SJCRH30 (cell line): ENCODE measurements at regions not wholly inside any gene's neighbourhood (a gene's known extent, or its start where the extent isn't known, plus 50 kb on each side); places are given as distances from the start of the nearest gene placed in this dataset.
A peak's percentile ranks its signal among the peaks of the same experiment; 100 is the strongest.

Source experiments
- DNase-seq, 2 experiments: peaks; one replicate each; pipeline ENCODE4 v3.0.0-alpha.2; 2015 to 2020
- H3K27ac ChIP-seq: fragments of 250-450 bp; sonication (Bioruptor Pico); 2 replicates; pipeline ENCODE4 v1.5.1; 2020; ENCODE audit warnings: mild to moderate bottlenecking, moderate library complexity
- H3K27me3 ChIP-seq: fragments of 250-450 bp; sonication (Bioruptor Pico); 2 replicates; pipeline ENCODE4 v1.5.1; 2020; ENCODE audit warnings: mild to moderate bottlenecking, moderate library complexity
- H3K36me3 ChIP-seq: fragments of 250-450 bp; sonication (Bioruptor Pico); 2 replicates; pipeline ENCODE4 v1.5.1; 2020; ENCODE audit warnings: mild to moderate bottlenecking, moderate library complexity
- H3K4me1 ChIP-seq: fragments of 250-450 bp; sonication (Bioruptor Pico); 2 replicates; pipeline ENCODE4 v1.5.1; 2020; ENCODE audit warnings: mild to moderate bottlenecking, moderate library complexity
- H3K4me3 ChIP-seq: fragments of 250-450 bp; sonication (Bioruptor Pico); 2 replicates; pipeline ENCODE4 v1.5.1; 2020; ENCODE audit warnings: mild to moderate bottlenecking, moderate library complexity
- H3K9me3 ChIP-seq: fragments of 250-450 bp; sonication (Bioruptor Pico); replicated peaks from 2 replicates; pipeline ENCODE4 v1.5.1; 2020; ENCODE audit warnings: mild to moderate bottlenecking, moderate library complexity

GRCh38 chr22:27024982-27025381 is 367.6 kb downstream of the MIAT start:
- no peaks in the 10 kb centered on the region for H3K4me1 ChIP-seq
- H3K36me3 ChIP-seq = no peaks in the 10 kb centered on the region
- no peak overlapping the region for H3K4me3 ChIP-seq
- no peaks in the 10 kb centered on the region for H3K27me3 ChIP-seq
- DNase-seq = no peak
- no peaks in the 10 kb centered on the region for H3K9me3 ChIP-seq
- no peak overlapping the region for H3K27ac ChIP-seq

- Histone ChIP-seq H3K36me3 (no peaks in the 10 kb centered on the region), H3K4me3 (no peak overlapping the region), H3K27ac (no peak overlapping the region), H3K9me3 (no peaks in the 10 kb centered on the region), H3K27me3 (no peaks in the 10 kb centered on the region), H3K4me1 (no peaks in the 10 kb centered on the region)
- no peak for DNase-seq
These were observed 370.7 kb downstream of the MIAT start for GRCh38 chr22:27028093-27028492.

- Histone ChIP-seq H3K36me3 (no peaks in the 10 kb centered on the region), H3K27ac (no peak overlapping the region)
These were observed 372.3 kb downstream of the MIAT start for GRCh38 chr22:27029584-27030130.

GRCh38 chr22:27032091-27032761 is 374.8 kb downstream of the MIAT start:
- Histone ChIP-seq H3K27ac (no peak overlapping the region), H3K27me3 (no peaks in the 10 kb centered on the region)
- no peak for DNase-seq

More at GRCh38 chr22:27029584-27030130, 372.3 kb downstream of the MIAT start:
- Histone ChIP-seq H3K27me3 (no peaks in the 10 kb centered on the region), H3K4me1 (no peaks in the 10 kb centered on the region), H3K4me3 (no peak overlapping the region), H3K9me3 (no peaks in the 10 kb centered on the region)
- no peak for DNase-seq

GRCh38 chr22:27041745-27042310 is 384.4 kb downstream of the MIAT start:
- H3K36me3 ChIP-seq = no peaks in the 10 kb centered on the region
- no peak overlapping the region for H3K4me3 ChIP-seq
- H3K9me3 ChIP-seq = 0 out of 2 replicates have a peak, but pooled peaks cover 4% of the 10 kb centered on the region
- peaks cover 9% of the 10 kb centered on the region; the same call in 1 of the 2 replicates for H3K4me1 ChIP-seq
- no peak for DNase-seq
- H3K27ac ChIP-seq = no peak overlapping the region
- no peaks in the 10 kb centered on the region; the same call in 1 of the 2 replicates for H3K27me3 ChIP-seq

More at GRCh38 chr22:27032091-27032761, 374.8 kb downstream of the MIAT start:
- Histone ChIP-seq H3K4me1 (no peaks in the 10 kb centered on the region), H3K9me3 (no peaks in the 10 kb centered on the region), H3K4me3 (no peak overlapping the region), H3K36me3 (no peaks in the 10 kb centered on the region)

GRCh38 chr22:27043262-27043661 is 385.9 kb downstream of the MIAT start:
- Histone ChIP-seq H3K4me3 (no peak overlapping the region), H3K9me3 (0 out of 2 replicates have a peak, but pooled peaks cover 5% of the 10 kb centered on the region), H3K4me1 (peaks cover 9% of the 10 kb centered on the region; the same call in 1 of the 2 replicates), H3K36me3 (no peaks in the 10 kb centered on the region), H3K27me3 (no peaks in the 10 kb centered on the region; the same call in 1 of the 2 replicates), H3K27ac (no peak overlapping the region)
- DNase-seq = no peak

GRCh38 chr22:27045103-27045947 is 387.9 kb downstream of the MIAT start:
- Histone ChIP-seq H3K36me3 (no peaks in the 10 kb centered on the region), H3K9me3 (0 out of 2 replicates have a peak, but pooled peaks cover 5% of the 10 kb centered on the region), H3K27ac (no peak overlapping the region), H3K4me3 (no peak overlapping the region), H3K4me1 (peaks cover 9% of the 10 kb centered on the region; the same call in 1 of the 2 replicates), H3K27me3 (no peaks in the 10 kb centered on the region; the same call in 1 of the 2 replicates)
- peak in 1 of 2 experiments; percentile 6 for DNase-seq

GRCh38 chr22:27046086-27046485 is 388.7 kb downstream of the MIAT start:
- DNase-seq = no peak
- no peaks in the 10 kb centered on the region for H3K27me3 ChIP-seq
- H3K4me3 ChIP-seq = no peak overlapping the region
- H3K4me1 ChIP-seq = peaks cover 9% of the 10 kb centered on the region; the same call in 1 of the 2 replicates
- 0 out of 2 replicates have a peak, but pooled peaks cover 5% of the 10 kb centered on the region for H3K9me3 ChIP-seq
- no peaks in the 10 kb centered on the region for H3K36me3 ChIP-seq
- H3K27ac ChIP-seq = no peak overlapping the region

GRCh38 chr22:27046603-27047002 is 389.2 kb downstream of the MIAT start:
- 0 out of 2 replicates have a peak, but pooled peaks cover 5% of the 10 kb centered on the region for H3K9me3 ChIP-seq
- no peak for DNase-seq
- H3K27ac ChIP-seq = no peak overlapping the region
- no peak overlapping the region for H3K4me3 ChIP-seq
- no peaks in the 10 kb centered on the region for H3K36me3 ChIP-seq
- H3K27me3 ChIP-seq = no peaks in the 10 kb centered on the region
- peaks cover 9% of the 10 kb centered on the region; the same call in 1 of the 2 replicates for H3K4me1 ChIP-seq

GRCh38 chr22:27050771-27051170 is 393.4 kb downstream of the MIAT start:
- Histone ChIP-seq H3K27me3 (no peaks in the 10 kb centered on the region), H3K36me3 (no peaks in the 10 kb centered on the region), H3K4me3 (no peak overlapping the region), H3K9me3 (0 out of 2 replicates have a peak, but pooled peaks cover 5% of the 10 kb centered on the region), H3K27ac (no peak overlapping the region), H3K4me1 (peaks cover 1% of the 10 kb centered on the region; the same call in 1 of the 2 replicates)
- DNase-seq = no peak

GRCh38 chr22:27051407-27051806 is 394.0 kb downstream of the MIAT start:
- no peaks in the 10 kb centered on the region for H3K27me3 ChIP-seq

GRCh38 chr22:27057717-27058116 is 400.3 kb downstream of the MIAT start:
- DNase-seq = no peak
- Histone ChIP-seq H3K36me3 (no peaks in the 10 kb centered on the region), H3K9me3 (no peaks in the 10 kb centered on the region), H3K27ac (no peak overlapping the region), H3K27me3 (no peaks in the 10 kb centered on the region), H3K4me3 (no peak overlapping the region), H3K4me1 (no peaks in the 10 kb centered on the region)

More at GRCh38 chr22:27051407-27051806, 394.0 kb downstream of the MIAT start:
- DNase-seq = no peak
- Histone ChIP-seq H3K36me3 (no peaks in the 10 kb centered on the region), H3K9me3 (0 out of 2 replicates have a peak, but pooled peaks cover 5% of the 10 kb centered on the region), H3K4me3 (no peak overlapping the region), H3K27ac (no peak overlapping the region), H3K4me1 (no peaks in the 10 kb centered on the region)

GRCh38 chr22:27060190-27060589 is 402.8 kb downstream of the MIAT start:
- Histone ChIP-seq H3K4me3 (no peak overlapping the region), H3K27me3 (no peaks in the 10 kb centered on the region), H3K4me1 (no peaks in the 10 kb centered on the region), H3K27ac (no peak overlapping the region), H3K36me3 (no peaks in the 10 kb centered on the region), H3K9me3 (no peaks in the 10 kb centered on the region)
- DNase-seq = no peak

GRCh38 chr22:27062910-27063309 is 405.5 kb downstream of the MIAT start:
- Histone ChIP-seq H3K4me1 (no peaks in the 10 kb centered on the region), H3K27me3 (no peaks in the 10 kb centered on the region), H3K4me3 (no peak overlapping the region), H3K36me3 (no peaks in the 10 kb centered on the region), H3K27ac (no peak overlapping the region), H3K9me3 (no peaks in the 10 kb centered on the region)
- no peak for DNase-seq
